ENCODE measurements at regions not wholly inside any gene's neighbourhood (a gene's known extent, or its start where the extent isn't known, plus 50 kb on each side); places are given as distances from the start of the nearest gene placed in this dataset.

DNA sequence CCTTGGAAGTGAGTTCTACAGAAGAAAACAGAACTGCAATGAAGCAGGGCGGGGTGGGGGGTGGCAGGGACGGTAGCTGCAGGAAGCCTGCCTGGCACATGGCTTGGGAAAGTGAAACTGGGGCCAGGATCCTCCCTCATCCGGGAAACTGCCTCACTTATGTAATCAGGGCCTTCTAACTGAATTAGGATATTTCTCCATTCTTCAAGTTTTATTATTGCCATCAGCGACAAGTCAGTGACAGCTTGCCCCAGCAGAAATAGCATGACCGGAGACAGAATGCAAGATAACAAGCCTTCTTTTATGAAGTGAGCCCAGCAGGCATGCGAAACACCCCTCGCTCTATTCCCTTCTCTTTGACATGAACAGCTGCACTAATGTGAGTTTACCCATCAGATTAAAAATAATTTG lies 77.5 kb upstream of the CACUL1 start:
- TF ChIP-seq, protein P1, sequence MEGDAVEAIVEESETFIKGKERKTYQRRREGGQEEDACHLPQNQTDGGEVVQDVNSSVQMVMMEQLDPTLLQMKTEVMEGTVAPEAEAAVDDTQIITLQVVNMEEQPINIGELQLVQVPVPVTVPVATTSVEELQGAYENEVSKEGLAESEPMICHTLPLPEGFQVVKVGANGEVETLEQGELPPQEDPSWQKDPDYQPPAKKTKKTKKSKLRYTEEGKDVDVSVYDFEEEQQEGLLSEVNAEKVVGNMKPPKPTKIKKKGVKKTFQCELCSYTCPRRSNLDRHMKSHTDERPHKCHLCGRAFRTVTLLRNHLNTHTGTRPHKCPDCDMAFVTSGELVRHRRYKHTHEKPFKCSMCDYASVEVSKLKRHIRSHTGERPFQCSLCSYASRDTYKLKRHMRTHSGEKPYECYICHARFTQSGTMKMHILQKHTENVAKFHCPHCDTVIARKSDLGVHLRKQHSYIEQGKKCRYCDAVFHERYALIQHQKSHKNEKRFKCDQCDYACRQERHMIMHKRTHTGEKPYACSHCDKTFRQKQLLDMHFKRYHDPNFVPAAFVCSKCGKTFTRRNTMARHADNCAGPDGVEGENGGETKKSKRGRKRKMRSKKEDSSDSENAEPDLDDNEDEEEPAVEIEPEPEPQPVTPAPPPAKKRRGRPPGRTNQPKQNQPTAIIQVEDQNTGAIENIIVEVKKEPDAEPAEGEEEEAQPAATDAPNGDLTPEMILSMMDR (IDR thresholded peaks at IDR 0.05), result no peak
- no peak for TF ChIP-seq POLR2A (IDR thresholded peaks at IDR 0.05)
